Transverse colon (tissue), 4 donors: ENCODE measurements at regions not wholly inside any gene's neighbourhood (a gene's known extent, or its start where the extent isn't known, plus 50 kb on each side); places are given as distances from the start of the nearest gene placed in this dataset.
"Not testable (repeated sequence)": the region's sequence is repeated elsewhere in the genome, so short reads cannot be mapped to it uniquely, and the experiment has no call there.

Experiments used
- DNase-seq: peaks from one replicate; pipeline ENCODE4 v3.0.0-alpha.2; 2019
- H3K27ac ChIP-seq, 4 donors: fragments of 200-600 bp; sonication (generic); 2 replicates each; pipeline ENCODE4 v1.5.1; 2016 to 2018; ENCODE audit warnings: inconsistent platforms in 4 of 4
- H3K27me3 ChIP-seq: fragments of 200-600 bp; sonication (generic); 2 replicates; pipeline ENCODE4 v1.5.1; 2017; ENCODE audit warnings: inconsistent platforms
- H3K36me3 ChIP-seq, 4 donors: fragments of 200-600 bp; sonication (generic); 2 replicates each; pipeline ENCODE4 v1.5.1; 2017 to 2019; ENCODE audit warnings: inconsistent platforms in 4 of 4
- H3K4me1 ChIP-seq, 4 donors: fragments of 200-600 bp; sonication (generic); 2 replicates each; pipeline ENCODE4 v1.5.1; 2017 to 2020; ENCODE audit warnings: inconsistent platforms in 4 of 4
- H3K4me3 ChIP-seq, 4 donors: fragments of 200-600 bp; sonication (generic); 1 replicate in 1 of 4; 2 replicates in 3 of 4; pipeline versions ENCODE4 v1.5.1 to v1.6.1; 2017 to 2019; ENCODE audit warnings: inconsistent platforms in 4 of 4
- H3K9me3 ChIP-seq, 2 donors: fragments of 200-600 bp; sonication (generic); 2 replicates each; pipeline ENCODE4 v1.5.1; 2017 to 2019; ENCODE audit warnings: inconsistent platforms in 2 of 2
- CTCF ChIP-seq, 5 experiments: fragments of 200-600 bp in 3 of 5; fragments of 450-650 bp in 2 of 5; sonication (generic) in 3 of 5; IDR thresholded peaks; 1 replicate in 2 of 5; 2 replicates in 3 of 5; pipeline ENCODE4 v1.5.1; 2016 to 2017; ENCODE audit warnings: antibody characterized with exemption in 5 of 5, inconsistent platforms in 3 of 5, mild to moderate bottlenecking in 2 of 5, moderate library complexity in 1 of 5
- EP300 ChIP-seq: sonication (generic); formaldehyde crosslinking; IDR thresholded peaks from one replicate; pipeline ENCODE4 v1.6.1; 2017; ENCODE audit warnings: antibody characterized with exemption, low read depth
- POLR2A ChIP-seq: fragments of 450-650 bp; IDR thresholded peaks from one replicate; pipeline ENCODE4 v1.6.1; 2016; ENCODE audit warnings: antibody characterized with exemption, mild to moderate bottlenecking, moderate library complexity
- POLR2AphosphoS5 ChIP-seq, 3 donors: sonication (generic); formaldehyde crosslinking; IDR thresholded peaks; one replicate each; pipeline ENCODE4 v1.6.1; 2016; ENCODE audit warnings: antibody characterized with exemption in 3 of 3
- WGBS, 2 donors: methylation state at CpG; one replicate each; pipeline ENCODE4 v1.1.5; 2018; ENCODE audit warnings: low coverage in 1 of 2; 5-methylcytosine and 5-hydroxymethylcytosine counted together
- in situ Hi-C, 4 donors: fragments of 200-750 bp; cut with MboI; loops; one replicate each; pipeline versions ENCODE4 v1.15.0 to v1.15.1; 2017; ENCODE audit warnings: low sequenced_read_pairs in 3 of 4, low pct_ligation_motif_present in 1 of 4, low pct_unique_long_range_greater_than_20kb in 1 of 4
- intact Hi-C: fragments of 100-400 bp; cut with DNase I; formaldehyde crosslinking; loops from one replicate; pipeline ENCODE4 v1.15.1; 2023; ENCODE audit warnings: low total_unique reads

- Histone ChIP-seq H3K4me1 (peaks cover 8 to 24% (median 12%) of the 10 kb centered on the region in 4 donors), H3K36me3 (no peaks in the 10 kb centered on the region), H3K4me3 (no peak overlapping the region), H3K9me3 (no peaks in the 10 kb centered on the region), H3K27me3 (no peaks in the 10 kb centered on the region), H3K27ac (peak overlapping the region; percentile 53 to 77 (median 66))
- DNase-seq: peak; percentile 78
- intact Hi-C loops: no loop called here
- in situ Hi-C loops: no loop called here
- TF ChIP-seq POLR2AphosphoS5 (IDR thresholded peaks at IDR 0.05): peak; percentile 84 to 86 (median 85)
- no peak for TF ChIP-seq CTCF (IDR thresholded peaks at IDR 0.05)
- no peak for TF ChIP-seq EP300
- TF ChIP-seq POLR2A: no peak
- 45% methylated on average over 36 of the region's 38 CpGs; no CpG with 5 or more reads in 1 of the 2 donors for WGBS, 2 donors
These were observed 90.7 kb upstream of the CTDP1 start for GRCh38 chr18:79588636-79589481.

DNA sequence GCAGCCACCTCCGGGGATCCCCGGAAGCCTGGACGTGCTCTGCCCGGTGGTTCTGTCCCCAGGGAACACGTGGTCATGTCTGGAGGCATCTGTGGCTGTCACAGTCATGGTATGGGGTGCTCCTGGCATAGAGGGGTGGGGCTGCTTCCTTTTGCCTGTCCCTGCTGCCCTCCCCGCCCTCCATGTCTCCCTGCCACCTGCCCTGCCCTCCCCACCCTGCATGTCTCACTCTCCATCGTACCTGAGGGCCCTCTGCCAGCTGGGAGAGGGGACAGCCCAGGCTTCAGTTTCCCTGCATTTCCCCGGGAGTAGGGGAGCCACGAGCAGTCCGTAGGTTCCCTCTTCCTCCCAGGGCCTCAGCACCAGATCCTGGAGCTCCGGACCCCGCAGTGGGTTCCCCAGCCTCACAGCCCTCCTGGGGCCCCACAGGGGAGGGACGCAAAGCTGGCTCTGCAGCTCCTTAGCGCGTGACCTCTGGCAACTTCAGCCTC is 90.0 kb upstream of the CTDP1 start:
- no peak for DNase-seq
- in situ Hi-C loops: no loop called here
- H3K9me3 ChIP-seq: no peaks in the 10 kb centered on the region
- no peaks in the 10 kb centered on the region for H3K27me3 ChIP-seq
- H3K4me3 ChIP-seq: no peak overlapping the region
- H3K27ac ChIP-seq: peak overlapping the region; percentile 53 to 77 (median 66)
- H3K4me1 ChIP-seq: peaks cover 8 to 24% (median 12%) of the 10 kb centered on the region in 4 donors
- H3K36me3 ChIP-seq: no peaks in the 10 kb centered on the region
- no peak for TF ChIP-seq POLR2AphosphoS5 (IDR thresholded peaks at IDR 0.05)
- no peak for TF ChIP-seq POLR2A
- no peak for TF ChIP-seq EP300
- no peak for TF ChIP-seq CTCF (IDR thresholded peaks at IDR 0.05)
- intact Hi-C loops: no loop called here
- WGBS, 2 donors: 48% methylated on average over 10 of the region's 15 CpGs; no CpG with 5 or more reads in 1 of the 2 donors

DNA sequence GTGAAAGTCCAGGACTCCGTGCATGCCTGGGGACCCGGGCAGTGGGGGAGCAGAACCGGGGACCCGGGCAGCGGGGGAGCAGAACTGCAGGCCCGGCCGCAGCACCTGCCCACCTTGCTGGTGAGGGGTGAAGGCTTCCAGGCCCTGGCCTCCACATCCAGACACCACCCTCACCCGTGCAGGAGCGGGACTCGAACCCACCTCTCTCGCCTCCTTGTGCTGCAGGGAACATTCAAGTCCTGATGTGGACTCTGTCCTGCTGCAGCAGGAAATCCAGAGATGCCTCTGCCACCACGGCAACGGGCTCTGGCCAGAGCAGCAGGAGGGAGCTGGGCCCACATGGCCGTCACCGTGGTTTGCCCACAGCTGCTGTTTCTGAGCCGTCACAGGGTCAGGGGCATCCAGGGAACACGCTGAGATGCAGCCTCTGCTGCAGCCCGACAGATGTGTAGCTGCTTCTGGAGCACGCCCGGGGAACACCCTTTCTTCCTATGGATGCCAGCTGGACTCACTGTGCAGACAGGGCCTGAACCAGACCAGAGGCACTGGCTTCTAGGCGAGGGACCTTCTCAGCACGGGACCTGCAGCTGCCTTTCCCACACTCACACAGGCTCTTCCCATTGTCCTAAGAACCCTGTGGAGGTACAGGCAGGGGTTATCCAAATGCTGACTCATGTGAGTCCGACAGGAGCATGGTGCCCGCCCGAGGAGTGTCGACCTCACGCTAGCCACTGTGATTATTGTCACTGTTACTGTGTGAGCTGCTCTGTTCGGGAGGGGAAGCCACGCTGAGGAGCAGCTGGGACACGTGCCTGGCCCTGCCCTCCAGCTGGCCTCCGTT is 89.2 kb upstream of the CTDP1 start:
- intact Hi-C loops (no loop called here), in situ Hi-C loops (no loop called here)
- no peak for TF ChIP-seq EP300
- no peak for TF ChIP-seq CTCF (IDR thresholded peaks at IDR 0.05)
- no peak for TF ChIP-seq POLR2A
- no peak for TF ChIP-seq POLR2AphosphoS5 (IDR thresholded peaks at IDR 0.05)
- no peak overlapping the region for H3K27ac ChIP-seq
- H3K9me3 ChIP-seq: no peaks in the 10 kb centered on the region
- H3K27me3 ChIP-seq: no peaks in the 10 kb centered on the region
- H3K4me1 ChIP-seq: peaks cover 8 to 24% (median 12%) of the 10 kb centered on the region in 4 donors
- no peaks in the 10 kb centered on the region for H3K36me3 ChIP-seq
- no peak for DNase-seq
- H3K4me3 ChIP-seq: no peak overlapping the region
- WGBS, 2 donors: 61% methylated on average over 20 of the region's 31 CpGs; no CpG with 5 or more reads in 1 of the 2 donors

- Histone ChIP-seq H3K4me1 (peaks cover 8 to 24% (median 12%) of the 10 kb centered on the region in 4 donors), H3K9me3 (no peaks in the 10 kb centered on the region), H3K4me3 (no peak overlapping the region), H3K36me3 (no peaks in the 10 kb centered on the region), H3K27ac (no peak overlapping the region), H3K27me3 (no peaks in the 10 kb centered on the region)
- intact Hi-C loops (no loop called here), in situ Hi-C loops (no loop called here)
- DNase-seq: no peak
- TF ChIP-seq CTCF (IDR thresholded peaks at IDR 0.05) (no peak), EP300 (no peak), POLR2AphosphoS5 (IDR thresholded peaks at IDR 0.05) (no peak), POLR2A (no peak)
- 62 to 81% methylated on average over 2 to 4 of the region's 4 CpGs for WGBS, 2 donors
These were observed 88.6 kb upstream of the CTDP1 start for GRCh38 chr18:79591032-79591308.

DNA sequence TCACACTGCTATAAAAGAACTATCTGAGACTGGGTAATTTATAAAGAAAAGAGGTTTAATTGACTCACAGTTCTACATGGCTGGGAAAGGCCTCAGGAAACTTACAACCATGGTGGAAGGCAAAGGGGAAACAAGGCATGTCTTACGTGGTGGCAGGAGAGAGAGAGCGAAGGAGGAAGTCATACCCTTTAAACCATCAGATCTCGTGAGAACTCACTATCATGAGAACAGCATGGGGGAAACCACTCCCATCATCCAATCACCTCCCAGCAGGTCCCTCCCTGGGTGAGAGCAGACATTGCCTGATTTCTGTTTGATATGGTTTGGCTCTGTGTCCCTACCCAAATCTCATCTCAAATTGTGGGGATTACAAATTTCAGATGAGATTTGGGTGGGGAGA is 86.9 kb upstream of the CTDP1 start:
- H3K9me3 ChIP-seq, H3K4me3 ChIP-seq, H3K27ac ChIP-seq, H3K36me3 ChIP-seq, in situ Hi-C loops, DNase-seq, intact Hi-C loops, H3K27me3 ChIP-seq: not testable (repeated sequence)
- H3K4me1 ChIP-seq: peaks cover 8 to 23% (median 12%) of the 10 kb centered on the region in 4 donors
- 67 to 80% methylated on average over 3 of the region's 3 CpGs for WGBS, 2 donors
